WTC11 (cell line): ENCODE measurements at regions not wholly inside any gene's neighbourhood (a gene's known extent, or its start where the extent isn't known, plus 50 kb on each side); places are given as distances from the start of the nearest gene placed in this dataset.

Experiments used
- ATAC-seq: fragments of 200-7000 bp; cut with Tn5 transposase; 2 replicates; pipeline ENCODE4 v1.10.0; 2021; ENCODE audit warnings: mild to moderate bottlenecking, moderate library complexity
- CTCF ChIA-PET: fragments of 300-600 bp; sonication (Branson Sonifier 250); formaldehyde crosslinking; loops from one replicate; lab custom pipeline; 2021; ENCODE audit warnings: antibody characterized with exemption; lab: Charles Lee
- POLR2A ChIA-PET: fragments of 350-600 bp; sonication (Branson Sonifier 250); formaldehyde crosslinking; loops from one replicate; lab custom pipeline; 2021; ENCODE audit warnings: antibody characterized with exemption; lab: Charles Lee
- DNase-seq: peaks from one replicate; pipeline ENCODE4 v3.0.0; 2021; ENCODE audit warnings: low spot score
- H3K27ac Mint-ChIP-seq: 2 replicates; pipeline ENCODE4 v1.8.0; 2021; ENCODE audit warnings: mixed read lengths
- H3K27me3 Mint-ChIP-seq: 2 replicates; pipeline ENCODE4 v1.8.0; 2021; ENCODE audit warnings: low read depth, mild to moderate bottlenecking, moderate library complexity, mixed read lengths
- H3K36me3 Mint-ChIP-seq: 2 replicates; pipeline ENCODE4 v1.8.0; 2021; ENCODE audit warnings: mixed read lengths
- H3K4me1 Mint-ChIP-seq: 2 replicates; pipeline ENCODE4 v1.8.0; 2022; ENCODE audit warnings: mixed read lengths
- H3K4me3 Mint-ChIP-seq: 2 replicates; pipeline ENCODE4 v1.8.0; 2021; ENCODE audit warnings: mild to moderate bottlenecking, moderate library complexity, mixed read lengths
- H3K9me3 Mint-ChIP-seq: 2 replicates; pipeline ENCODE4 v1.8.0; 2021; ENCODE audit warnings: mixed read lengths
- FOXJ3 ChIP-seq: sonication (generic); formaldehyde crosslinking; IDR thresholded peaks from 2 replicates; pipeline ENCODE4 v1.9.0; 2021; ENCODE audit warnings: missing genetic modification reagents, mild to moderate bottlenecking, borderline replicate concordance
- HMGA2 ChIP-seq: fragments of 250-450 bp; sonication (Bioruptor Pico); IDR thresholded peaks from 2 replicates; pipeline ENCODE4 v1.4.0; 2021; ENCODE audit warnings: mild to moderate bottlenecking, moderate library complexity
- KAT7 ChIP-seq: sonication (generic); formaldehyde crosslinking; IDR thresholded peaks from 2 replicates; pipeline ENCODE4 v1.8.1; 2023; ENCODE audit warnings: missing genetic modification reagents, mild to moderate bottlenecking, borderline replicate concordance
- NFYB ChIP-seq: sonication (generic); formaldehyde crosslinking; conservative IDR thresholded peaks from 2 replicates; pipeline ENCODE4 v1.8.0; 2022; ENCODE audit warnings: low read depth, missing genetic modification reagents
- NR1H2 ChIP-seq: sonication (generic); formaldehyde crosslinking; IDR thresholded peaks from 2 replicates; pipeline ENCODE4 v1.9.0; 2021; ENCODE audit warnings: mild to moderate bottlenecking, moderate library complexity, missing genetic modification reagents
- NR2C2 ChIP-seq: sonication (generic); formaldehyde crosslinking; IDR thresholded peaks from 2 replicates; pipeline ENCODE4 v1.8.0; 2022; ENCODE audit warnings: mild to moderate bottlenecking, missing genetic modification reagents
- SP1 ChIP-seq: sonication (generic); formaldehyde crosslinking; conservative IDR thresholded peaks from 2 replicates; pipeline ENCODE4 v1.8.1; 2022; ENCODE audit warnings: missing genetic modification reagents
- TCF7 ChIP-seq: sonication (generic); formaldehyde crosslinking; IDR thresholded peaks from 2 replicates; pipeline ENCODE4 v1.8.0; 2022; ENCODE audit warnings: mild to moderate bottlenecking, low read depth, missing genetic modification reagents, moderate library complexity
- USF2 ChIP-seq: sonication (generic); formaldehyde crosslinking; IDR thresholded peaks from 2 replicates; pipeline ENCODE4 v1.8.1; 2023; ENCODE audit warnings: mild to moderate bottlenecking, missing genetic modification reagents, moderate library complexity
- ZNF263 ChIP-seq: sonication (generic); formaldehyde crosslinking; IDR thresholded peaks from 2 replicates; pipeline ENCODE4 v1.8.1; 2022; ENCODE audit warnings: low read depth, mild to moderate bottlenecking, moderate library complexity, missing genetic modification reagents
- ZNF396 ChIP-seq: fragments of 250-450 bp; sonication (Bioruptor Pico); IDR thresholded peaks from 2 replicates; pipeline ENCODE4 v1.8.0; 2021; ENCODE audit warnings: mild to moderate bottlenecking, moderate library complexity, borderline replicate concordance
- ZNF423 ChIP-seq: fragments of 250-450 bp; sonication (Bioruptor Pico); IDR thresholded peaks from 2 replicates; pipeline ENCODE4 v2.1.2; 2022; ENCODE audit warnings: mild to moderate bottlenecking, moderate library complexity
- TF ChIP-seq, protein P1 (sequence below): sonication (generic); formaldehyde crosslinking; IDR thresholded peaks from 2 replicates; pipeline ENCODE4 v1.8.0; 2023; ENCODE audit warnings: mild to moderate bottlenecking, missing genetic modification reagents
- TF ChIP-seq, protein P2 (sequence below): sonication (generic); formaldehyde crosslinking; IDR thresholded peaks from 2 replicates; pipeline ENCODE4 v1.8.1; 2023; ENCODE audit warnings: mild to moderate bottlenecking, moderate library complexity, missing genetic modification reagents
- TF ChIP-seq, protein P3 (sequence below): sonication (generic); formaldehyde crosslinking; IDR thresholded peaks from 2 replicates; pipeline ENCODE4 v1.8.1; 2022; ENCODE audit warnings: low read depth, missing genetic modification reagents, borderline replicate concordance
- TF ChIP-seq, protein P4 (sequence below): fragments of 250-450 bp; sonication (Bioruptor Pico); IDR thresholded peaks from 2 replicates; pipeline ENCODE4 v1.9.0; 2021; ENCODE audit warnings: mild to moderate bottlenecking
- TF ChIP-seq, protein P5 (sequence below): fragments of 250-450 bp; sonication (Bioruptor Pico); conservative IDR thresholded peaks from 2 replicates; pipeline ENCODE4 v1.9.0; 2021; ENCODE audit warnings: mild to moderate bottlenecking
- TF ChIP-seq, protein P6 (sequence below): sonication (generic); formaldehyde crosslinking; IDR thresholded peaks from 2 replicates; pipeline ENCODE4 v1.8.0; 2022; ENCODE audit warnings: mild to moderate bottlenecking, missing genetic modification reagents

DNA sequence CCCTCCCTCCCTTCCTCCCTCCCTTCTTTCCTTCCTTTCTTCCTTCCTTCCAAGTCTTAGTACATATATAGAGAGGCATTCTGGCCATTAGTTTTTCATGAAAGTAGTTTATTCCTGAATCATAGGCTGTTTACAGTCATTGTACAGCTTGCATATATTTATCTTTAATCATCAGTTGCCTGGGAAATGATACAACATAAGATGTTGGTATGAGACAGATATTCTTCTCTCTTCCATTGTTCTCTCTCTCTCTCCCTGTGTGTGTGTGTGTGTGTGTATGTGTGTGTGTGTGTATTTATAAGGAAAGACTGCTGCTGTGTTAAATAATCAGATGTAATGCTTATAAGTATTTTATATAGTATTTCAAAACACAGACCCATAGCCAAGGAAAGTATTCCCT is 289.8 kb upstream of the UBE2E3 start (continued):
- TF ChIP-seq, protein P1, sequence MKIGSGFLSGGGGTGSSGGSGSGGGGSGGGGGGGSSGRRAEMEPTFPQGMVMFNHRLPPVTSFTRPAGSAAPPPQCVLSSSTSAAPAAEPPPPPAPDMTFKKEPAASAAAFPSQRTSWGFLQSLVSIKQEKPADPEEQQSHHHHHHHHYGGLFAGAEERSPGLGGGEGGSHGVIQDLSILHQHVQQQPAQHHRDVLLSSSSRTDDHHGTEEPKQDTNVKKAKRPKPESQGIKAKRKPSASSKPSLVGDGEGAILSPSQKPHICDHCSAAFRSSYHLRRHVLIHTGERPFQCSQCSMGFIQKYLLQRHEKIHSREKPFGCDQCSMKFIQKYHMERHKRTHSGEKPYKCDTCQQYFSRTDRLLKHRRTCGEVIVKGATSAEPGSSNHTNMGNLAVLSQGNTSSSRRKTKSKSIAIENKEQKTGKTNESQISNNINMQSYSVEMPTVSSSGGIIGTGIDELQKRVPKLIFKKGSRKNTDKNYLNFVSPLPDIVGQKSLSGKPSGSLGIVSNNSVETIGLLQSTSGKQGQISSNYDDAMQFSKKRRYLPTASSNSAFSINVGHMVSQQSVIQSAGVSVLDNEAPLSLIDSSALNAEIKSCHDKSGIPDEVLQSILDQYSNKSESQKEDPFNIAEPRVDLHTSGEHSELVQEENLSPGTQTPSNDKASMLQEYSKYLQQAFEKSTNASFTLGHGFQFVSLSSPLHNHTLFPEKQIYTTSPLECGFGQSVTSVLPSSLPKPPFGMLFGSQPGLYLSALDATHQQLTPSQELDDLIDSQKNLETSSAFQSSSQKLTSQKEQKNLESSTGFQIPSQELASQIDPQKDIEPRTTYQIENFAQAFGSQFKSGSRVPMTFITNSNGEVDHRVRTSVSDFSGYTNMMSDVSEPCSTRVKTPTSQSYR, result no peak
- TF ChIP-seq NR1H2 (CRISPR knock-in tag) (no peak), TCF7 (CRISPR knock-in tag) (no peak), KAT7 (CRISPR knock-in tag) (no peak), FOXJ3 (no peak)
- TF ChIP-seq, protein P2, sequence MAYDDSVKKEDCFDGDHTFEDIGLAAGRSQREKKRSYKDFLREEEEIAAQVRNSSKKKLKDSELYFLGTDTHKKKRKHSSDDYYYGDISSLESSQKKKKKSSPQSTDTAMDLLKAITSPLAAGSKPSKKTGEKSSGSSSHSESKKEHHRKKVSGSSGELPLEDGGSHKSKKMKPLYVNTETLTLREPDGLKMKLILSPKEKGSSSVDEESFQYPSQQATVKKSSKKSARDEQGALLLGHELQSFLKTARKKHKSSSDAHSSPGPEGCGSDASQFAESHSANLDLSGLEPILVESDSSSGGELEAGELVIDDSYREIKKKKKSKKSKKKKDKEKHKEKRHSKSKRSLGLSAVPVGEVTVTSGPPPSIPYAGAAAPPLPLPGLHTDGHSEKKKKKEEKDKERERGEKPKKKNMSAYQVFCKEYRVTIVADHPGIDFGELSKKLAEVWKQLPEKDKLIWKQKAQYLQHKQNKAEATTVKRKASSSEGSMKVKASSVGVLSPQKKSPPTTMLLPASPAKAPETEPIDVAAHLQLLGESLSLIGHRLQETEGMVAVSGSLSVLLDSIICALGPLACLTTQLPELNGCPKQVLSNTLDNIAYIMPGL (CRISPR knock-in tag), result no peak
- TF ChIP-seq, protein P3, sequence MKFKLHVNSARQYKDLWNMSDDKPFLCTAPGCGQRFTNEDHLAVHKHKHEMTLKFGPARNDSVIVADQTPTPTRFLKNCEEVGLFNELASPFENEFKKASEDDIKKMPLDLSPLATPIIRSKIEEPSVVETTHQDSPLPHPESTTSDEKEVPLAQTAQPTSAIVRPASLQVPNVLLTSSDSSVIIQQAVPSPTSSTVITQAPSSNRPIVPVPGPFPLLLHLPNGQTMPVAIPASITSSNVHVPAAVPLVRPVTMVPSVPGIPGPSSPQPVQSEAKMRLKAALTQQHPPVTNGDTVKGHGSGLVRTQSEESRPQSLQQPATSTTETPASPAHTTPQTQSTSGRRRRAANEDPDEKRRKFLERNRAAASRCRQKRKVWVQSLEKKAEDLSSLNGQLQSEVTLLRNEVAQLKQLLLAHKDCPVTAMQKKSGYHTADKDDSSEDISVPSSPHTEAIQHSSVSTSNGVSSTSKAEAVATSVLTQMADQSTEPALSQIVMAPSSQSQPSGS (CRISPR knock-in tag), result no peak
- TF ChIP-seq, protein P4, sequence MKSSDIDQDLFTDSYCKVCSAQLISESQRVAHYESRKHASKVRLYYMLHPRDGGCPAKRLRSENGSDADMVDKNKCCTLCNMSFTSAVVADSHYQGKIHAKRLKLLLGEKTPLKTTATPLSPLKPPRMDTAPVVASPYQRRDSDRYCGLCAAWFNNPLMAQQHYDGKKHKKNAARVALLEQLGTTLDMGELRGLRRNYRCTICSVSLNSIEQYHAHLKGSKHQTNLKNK, result no peak
- TF ChIP-seq, protein P5, sequence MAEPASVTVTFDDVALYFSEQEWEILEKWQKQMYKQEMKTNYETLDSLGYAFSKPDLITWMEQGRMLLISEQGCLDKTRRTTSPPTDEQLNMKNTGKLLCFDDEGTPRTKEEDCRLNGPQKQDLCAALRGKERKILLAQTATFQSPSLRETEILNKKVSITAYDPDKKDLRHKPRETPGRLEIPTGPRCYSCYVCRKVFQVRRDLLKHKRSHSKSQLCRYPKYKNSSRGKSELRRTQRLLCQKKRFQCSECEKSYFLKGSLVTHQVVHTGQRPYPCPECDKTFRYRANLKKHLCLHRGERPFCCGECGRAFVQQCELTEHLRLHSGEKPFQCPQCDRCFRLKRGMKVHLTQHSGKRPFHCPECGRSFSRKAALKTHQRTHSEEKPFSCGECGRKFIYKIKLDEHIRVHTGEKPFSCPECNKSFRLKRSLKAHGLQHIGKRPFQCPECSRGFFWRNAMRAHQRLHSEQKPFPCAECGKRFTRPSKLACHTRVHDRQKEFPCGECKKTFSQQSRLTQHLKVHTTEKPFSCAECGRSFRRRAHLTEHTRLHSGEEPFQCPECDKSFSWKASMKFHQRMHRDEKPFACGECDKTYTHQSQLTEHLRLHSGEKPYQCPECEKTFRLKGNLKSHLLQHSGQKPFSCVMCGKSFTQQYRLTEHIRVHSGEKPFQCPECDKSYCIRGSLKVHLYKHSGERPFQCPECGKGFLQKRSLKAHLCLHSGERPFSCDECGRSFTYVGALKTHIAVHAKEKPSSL (CRISPR knock-in tag), result no peak
- TF ChIP-seq, all 79 proteins: peak for 0

DNA sequence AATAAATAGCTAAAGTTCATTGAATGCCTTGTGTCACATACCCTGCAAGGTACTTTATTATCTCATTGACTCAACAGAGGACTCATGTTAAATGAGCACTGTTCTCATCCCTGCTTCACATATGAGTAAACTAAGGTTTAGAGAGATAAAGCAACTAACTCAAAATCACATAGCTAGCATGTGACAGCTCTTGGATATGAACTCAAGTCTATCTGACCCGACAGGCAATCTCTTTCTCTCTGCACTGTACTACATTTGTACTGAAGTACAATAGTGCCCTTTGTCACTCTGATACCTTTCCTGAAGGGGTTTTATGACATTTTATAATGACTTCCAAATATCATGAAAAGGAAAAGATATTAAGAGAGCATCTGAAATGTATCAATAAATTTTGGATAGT is 297.5 kb upstream of the UBE2E3 start:
- H3K9me3 Mint-ChIP-seq, result peaks cover 8% of the 10 kb centered on the region
- DNase-seq (no peak), ATAC-seq (no peak)
- no peaks in the 10 kb centered on the region for H3K27me3 Mint-ChIP-seq
- H3K4me1 Mint-ChIP-seq, result peaks cover 33% of the 10 kb centered on the region
- CTCF ChIA-PET, result no interaction called here
- peaks cover 3% of the 10 kb centered on the region; the same call in 1 of the 2 replicates for H3K36me3 Mint-ChIP-seq
- TF ChIP-seq ZNF263 (no peak), NR2C2 (CRISPR knock-in tag) (no peak), HMGA2 (no peak), USF2 (CRISPR knock-in tag) (no peak), SP1 (CRISPR knock-in tag) (no peak), ZNF396 (CRISPR knock-in tag) (no peak), NFYB (CRISPR knock-in tag) (no peak), ZNF423 (CRISPR knock-in tag) (no peak)
- TF ChIP-seq, protein P6, sequence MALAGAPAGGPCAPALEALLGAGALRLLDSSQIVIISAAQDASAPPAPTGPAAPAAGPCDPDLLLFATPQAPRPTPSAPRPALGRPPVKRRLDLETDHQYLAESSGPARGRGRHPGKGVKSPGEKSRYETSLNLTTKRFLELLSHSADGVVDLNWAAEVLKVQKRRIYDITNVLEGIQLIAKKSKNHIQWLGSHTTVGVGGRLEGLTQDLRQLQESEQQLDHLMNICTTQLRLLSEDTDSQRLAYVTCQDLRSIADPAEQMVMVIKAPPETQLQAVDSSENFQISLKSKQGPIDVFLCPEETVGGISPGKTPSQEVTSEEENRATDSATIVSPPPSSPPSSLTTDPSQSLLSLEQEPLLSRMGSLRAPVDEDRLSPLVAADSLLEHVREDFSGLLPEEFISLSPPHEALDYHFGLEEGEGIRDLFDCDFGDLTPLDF (CRISPR knock-in tag), result no peak
- TF ChIP-seq, protein P5 (CRISPR knock-in tag), result no peak
- POLR2A ChIA-PET, result no interaction called here
- H3K27ac Mint-ChIP-seq, result no peak overlapping the region
- no peak overlapping the region for H3K4me3 Mint-ChIP-seq
